Astrocyte (in vitro differentiated cells and primary cell): ENCODE measurements at regions not wholly inside any gene's neighbourhood (a gene's known extent, or its start where the extent isn't known, plus 50 kb on each side); places are given as distances from the start of the nearest gene placed in this dataset.

ENCODE experiments used
- DNase-seq: peaks from one replicate; pipeline ENCODE4 v3.0.0-alpha.2; 2010; ENCODE audit warnings: low read depth
- FAIRE-seq: peaks from 2 replicates; lab custom pipeline; 2011; peaks lifted over from hg19 to GRCh38; lab: Jason Lieb, UNC
- H2AFZ ChIP-seq: 2 replicates; pipeline ENCODE4 v1.6.0; 2012; ENCODE audit warnings: low read depth, low read length, inconsistent platforms
- H3K27ac ChIP-seq: 2 replicates; pipeline ENCODE4 v1.5.1; 2011; ENCODE audit warnings: low read depth, low read length, inconsistent platforms
- H3K27me3 ChIP-seq: 2 replicates; pipeline ENCODE4 v1.6.0; 2011; ENCODE audit warnings: low read length, inconsistent platforms; ENCODE audit not compliant: insufficient read depth
- H3K36me3 ChIP-seq: 2 replicates; pipeline ENCODE4 v1.5.1; 2011; ENCODE audit warnings: low read length, inconsistent platforms; ENCODE audit not compliant: insufficient read depth
- H3K4me1 ChIP-seq: 2 replicates; pipeline ENCODE4 v1.5.1; 2011; ENCODE audit warnings: low read length, inconsistent platforms; ENCODE audit not compliant: insufficient read depth
- H3K4me2 ChIP-seq: 2 replicates; pipeline ENCODE4 v1.6.0; 2012; ENCODE audit warnings: low read length, inconsistent platforms
- H3K4me3 ChIP-seq: 2 replicates; pipeline ENCODE4 v1.5.1; 2011; ENCODE audit warnings: low read depth, mild to moderate bottlenecking, low read length, inconsistent platforms; ENCODE audit not compliant: insufficient read depth
- H3K79me2 ChIP-seq: 2 replicates; pipeline ENCODE4 v1.6.0; 2012; ENCODE audit warnings: mild to moderate bottlenecking, low read length, inconsistent platforms; ENCODE audit not compliant: insufficient read depth
- H3K9ac ChIP-seq: 2 replicates; pipeline ENCODE4 v1.6.0; 2012; ENCODE audit warnings: mild to moderate bottlenecking, low read length, inconsistent platforms
- H3K9me3 ChIP-seq: 2 replicates; pipeline ENCODE4 v1.5.1; 2012; ENCODE audit warnings: low read depth, mild to moderate bottlenecking, low read length, inconsistent platforms; ENCODE audit not compliant: insufficient read depth
- H4K20me1 ChIP-seq: 2 replicates; pipeline ENCODE4 v1.6.0; 2012; ENCODE audit warnings: low read length, inconsistent platforms; ENCODE audit not compliant: insufficient read depth
- H3K27ac Mint-ChIP-seq: one replicate; pipeline ENCODE4 v1.8.0; 2021; ENCODE audit warnings: mild to moderate bottlenecking, mixed read lengths; ENCODE audit not compliant: unreplicated experiment
- H3K27me3 Mint-ChIP-seq: one replicate; pipeline ENCODE4 v1.8.0; 2021; ENCODE audit warnings: low read depth, mixed read lengths; ENCODE audit not compliant: unreplicated experiment
- H3K36me3 Mint-ChIP-seq: one replicate; pipeline ENCODE4 v1.8.0; 2021; ENCODE audit warnings: low read depth, mixed read lengths; ENCODE audit not compliant: unreplicated experiment
- H3K4me1 Mint-ChIP-seq: one replicate; pipeline ENCODE4 v1.8.0; 2021; ENCODE audit warnings: low read depth, mixed read lengths; ENCODE audit not compliant: unreplicated experiment
- H3K4me3 Mint-ChIP-seq: one replicate; pipeline ENCODE4 v1.8.0; 2021; ENCODE audit warnings: mild to moderate bottlenecking, moderate library complexity, mixed read lengths; ENCODE audit not compliant: unreplicated experiment
- H3K9me3 Mint-ChIP-seq: one replicate; pipeline ENCODE4 v1.8.0; 2021; ENCODE audit warnings: mild to moderate bottlenecking, mixed read lengths; ENCODE audit not compliant: unreplicated experiment
- CTCF ChIP-seq: IDR thresholded peaks from 2 replicates; pipeline ENCODE4 v1.5.1; 2011; ENCODE audit warnings: low read depth, mild to moderate bottlenecking, inconsistent platforms, low read length, moderate library complexity; ENCODE audit not compliant: insufficient read depth
- EZH2 ChIP-seq: IDR thresholded peaks from 2 replicates; pipeline ENCODE4 v1.6.1; 2012; ENCODE audit warnings: mild to moderate bottlenecking, low read length, inconsistent platforms; ENCODE audit not compliant: insufficient read depth

GRCh38 chr1:56304975-56305374 is 274.4 kb downstream of the PLPP3 start:
- Histone ChIP-seq H3K36me3 (no peaks in the 10 kb centered on the region), H3K4me2 (no peak overlapping the region), H3K4me1 (peaks cover 13% of the 10 kb centered on the region), H3K79me2 (no peaks in the 10 kb centered on the region), H3K9ac (no peak overlapping the region), H3K27me3 (no peaks in the 10 kb centered on the region), H3K4me3 (no peak overlapping the region), H2AFZ (no peak overlapping the region), H3K9me3 (peaks cover 2% of the 10 kb centered on the region), H3K27ac (no peak overlapping the region), H4K20me1 (no peaks in the 10 kb centered on the region)
- no peak for TF ChIP-seq CTCF
- no peak for TF ChIP-seq EZH2
- Mint-ChIP-seq H3K27me3 (no peaks in the 10 kb centered on the region), H3K4me3 (no peak overlapping the region), H3K4me1 (no peaks in the 10 kb centered on the region), H3K36me3 (no peaks in the 10 kb centered on the region), H3K9me3 (peaks cover 3% of the 10 kb centered on the region), H3K27ac (no peak overlapping the region)
- DNase-seq (no peak), FAIRE-seq (no peak)

- H3K9ac ChIP-seq = no peak overlapping the region
- no peak for FAIRE-seq
- TF ChIP-seq EZH2 (no peak), CTCF (no peak)
- peaks cover 13% of the 10 kb centered on the region for H3K4me1 ChIP-seq
- H3K36me3 ChIP-seq = no peaks in the 10 kb centered on the region
- no peaks in the 10 kb centered on the region for H3K36me3 Mint-ChIP-seq
- H3K27ac ChIP-seq = no peak overlapping the region
- peaks cover 3% of the 10 kb centered on the region for H3K9me3 Mint-ChIP-seq
- H2AFZ ChIP-seq = no peak overlapping the region
- H3K9me3 ChIP-seq = peaks cover 2% of the 10 kb centered on the region
- no peak overlapping the region for H3K4me2 ChIP-seq
- DNase-seq = no peak
- no peaks in the 10 kb centered on the region for H3K27me3 ChIP-seq
- no peaks in the 10 kb centered on the region for H4K20me1 ChIP-seq
- no peak overlapping the region for H3K4me3 Mint-ChIP-seq
- no peaks in the 10 kb centered on the region for H3K27me3 Mint-ChIP-seq
- no peak overlapping the region for H3K4me3 ChIP-seq
- no peaks in the 10 kb centered on the region for H3K79me2 ChIP-seq
- no peaks in the 10 kb centered on the region for H3K4me1 Mint-ChIP-seq
- no peak overlapping the region for H3K27ac Mint-ChIP-seq
Measured at GRCh38 chr1:56303805-56304204, 275.6 kb downstream of the PLPP3 start.

- Mint-ChIP-seq H3K36me3 (no peaks in the 10 kb centered on the region), H3K4me1 (no peaks in the 10 kb centered on the region), H3K4me3 (no peak overlapping the region), H3K27me3 (no peaks in the 10 kb centered on the region), H3K9me3 (no peaks in the 10 kb centered on the region), H3K27ac (no peak overlapping the region)
- TF ChIP-seq EZH2 = no peak
- TF ChIP-seq CTCF = no peak
- FAIRE-seq (no peak), DNase-seq (peak; percentile 47)
- H3K27me3 ChIP-seq = no peaks in the 10 kb centered on the region
- no peaks in the 10 kb centered on the region for H4K20me1 ChIP-seq
- no peak overlapping the region for H2AFZ ChIP-seq
- no peaks in the 10 kb centered on the region for H3K9me3 ChIP-seq
- H3K4me3 ChIP-seq = no peak overlapping the region
- no peak overlapping the region for H3K27ac ChIP-seq
- peak overlapping the region; percentile 43 for H3K4me2 ChIP-seq
- H3K36me3 ChIP-seq = no peaks in the 10 kb centered on the region
- peaks cover 13% of the 10 kb centered on the region for H3K4me1 ChIP-seq
- H3K79me2 ChIP-seq = no peaks in the 10 kb centered on the region
- H3K9ac ChIP-seq = no peak overlapping the region
Measured at GRCh38 chr1:56302878-56303277, 276.5 kb downstream of the PLPP3 start.
